OCI-LY3 (cell line): ENCODE measurements at regions not wholly inside any gene's neighbourhood (a gene's known extent, or its start where the extent isn't known, plus 50 kb on each side); places are given as distances from the start of the nearest gene placed in this dataset.

ENCODE experiments used
- EZH2phosphoT487 ChIP-seq: fragments of 200-600 bp; shearing (Covaris generic); IDR thresholded peaks from 2 replicates; pipeline ENCODE4 v1.6.1; 2018; ENCODE audit warnings: antibody characterized with exemption, mixed run types, low read depth
- TF ChIP-seq, protein P1 (sequence below): fragments of 200-600, 300-600 bp; sonication (generic); IDR thresholded peaks from 2 replicates; pipeline ENCODE4 v1.5.1; 2014; ENCODE audit warnings: antibody characterized with exemption, low read length, low read depth

DNA sequence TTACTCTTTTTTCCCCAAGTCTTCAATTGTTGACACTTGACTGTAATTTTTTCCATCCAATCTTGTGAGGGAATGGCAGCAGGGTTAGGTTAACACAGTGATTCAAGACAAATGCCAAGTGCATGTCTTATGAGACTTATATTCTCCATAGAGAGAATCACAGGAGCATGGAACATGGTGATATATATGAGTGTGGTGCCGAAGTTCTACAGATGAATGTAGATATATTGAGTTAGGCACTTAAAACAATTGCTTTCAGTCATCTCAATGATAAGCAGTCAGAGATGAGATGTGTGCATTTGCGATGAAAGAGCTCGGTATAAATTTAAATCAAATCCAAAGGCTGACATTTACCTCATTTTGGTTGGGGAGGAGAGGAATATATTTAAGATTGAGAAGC, 211.2 kb downstream of the CDH10 start:
- TF ChIP-seq, protein P1, sequence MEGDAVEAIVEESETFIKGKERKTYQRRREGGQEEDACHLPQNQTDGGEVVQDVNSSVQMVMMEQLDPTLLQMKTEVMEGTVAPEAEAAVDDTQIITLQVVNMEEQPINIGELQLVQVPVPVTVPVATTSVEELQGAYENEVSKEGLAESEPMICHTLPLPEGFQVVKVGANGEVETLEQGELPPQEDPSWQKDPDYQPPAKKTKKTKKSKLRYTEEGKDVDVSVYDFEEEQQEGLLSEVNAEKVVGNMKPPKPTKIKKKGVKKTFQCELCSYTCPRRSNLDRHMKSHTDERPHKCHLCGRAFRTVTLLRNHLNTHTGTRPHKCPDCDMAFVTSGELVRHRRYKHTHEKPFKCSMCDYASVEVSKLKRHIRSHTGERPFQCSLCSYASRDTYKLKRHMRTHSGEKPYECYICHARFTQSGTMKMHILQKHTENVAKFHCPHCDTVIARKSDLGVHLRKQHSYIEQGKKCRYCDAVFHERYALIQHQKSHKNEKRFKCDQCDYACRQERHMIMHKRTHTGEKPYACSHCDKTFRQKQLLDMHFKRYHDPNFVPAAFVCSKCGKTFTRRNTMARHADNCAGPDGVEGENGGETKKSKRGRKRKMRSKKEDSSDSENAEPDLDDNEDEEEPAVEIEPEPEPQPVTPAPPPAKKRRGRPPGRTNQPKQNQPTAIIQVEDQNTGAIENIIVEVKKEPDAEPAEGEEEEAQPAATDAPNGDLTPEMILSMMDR: no peak
- no peak for TF ChIP-seq EZH2phosphoT487
